Left cardiac atrium (tissue), 4 donors: ENCODE measurements at regions not wholly inside any gene's neighbourhood (a gene's known extent, or its start where the extent isn't known, plus 50 kb on each side); places are given as distances from the start of the nearest gene placed in this dataset.
A peak's percentile ranks its signal among the peaks of the same experiment; 100 is the strongest.

ENCODE experiments used
- ATAC-seq, 2 donors: fragments of 200-7000 bp; cut with Tn5 transposase; one replicate each; pipeline ENCODE4 v1.9.1; 2020; ENCODE audit warnings: mild to moderate bottlenecking in 2 of 2, moderate library complexity in 2 of 2
- DNase-seq: peaks from one replicate; pipeline ENCODE4 v3.0.0-alpha.2; 2020
- intact Hi-C, 2 donors: fragments of 100-400 bp; cut with DNase I; formaldehyde crosslinking; loops; one replicate each; pipeline versions ENCODE4 v1.14.1 to v1.15.1; 2022 to 2023
- donor health status: DM: no; HTN: yes; CAD: no.
- donor health status: DM: no; HTN: yes; CAD: no; lungs with severe emphysema.
- donor health status: DM: yes; HTN: yes; CAD: no.
- donor health status: Dilated cardiomyopathy.

- no peak for ATAC-seq
- DNase-seq, result no peak
- intact Hi-C loops, result no loop called here
Measured at GRCh38 chr1:198472997-198473396, 67.5 kb downstream of the ATP6V1G3 start.

- ATAC-seq, result no peak
- intact Hi-C loops, result no loop called here
- DNase-seq, result no peak
Measured at GRCh38 chr1:198472119-198472518, 68.4 kb downstream of the ATP6V1G3 start.

DNA sequence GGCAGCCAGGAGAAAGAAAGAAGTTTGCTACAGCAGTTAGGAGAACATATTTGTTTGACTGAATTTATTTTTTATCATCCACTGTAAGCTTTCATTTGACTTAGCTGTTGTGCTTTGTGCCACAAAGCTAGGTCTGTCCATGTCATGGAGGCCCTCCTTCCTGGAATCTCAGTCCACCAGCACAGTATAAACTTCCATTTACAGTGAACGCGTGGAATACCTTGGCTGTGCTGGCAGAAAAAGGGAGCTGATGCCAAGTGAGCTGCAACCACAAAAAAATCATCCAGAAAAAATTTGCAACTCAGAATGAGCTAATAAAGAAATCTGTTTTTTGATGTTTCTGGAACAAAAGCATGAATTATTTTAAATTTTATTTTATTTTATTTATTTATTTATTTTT lies 72.6 kb downstream of the ATP6V1G3 start:
- DNase-seq (no peak), ATAC-seq (no peak)
- intact Hi-C loops, result loop anchor here in 1 of 2 donors (5.0 kb wide), 2 partner anchors 261 to 381 kb away; no protein-coding TSS in a partner anchor

GRCh38 chr1:198467342-198467741 lies 73.1 kb downstream of the ATP6V1G3 start:
- intact Hi-C loops, result loop anchor here in 1 of 2 donors (5.0 kb wide), 2 partner anchors 260 to 380 kb away; no protein-coding TSS in a partner anchor
- ATAC-seq (no peak), DNase-seq (no peak)

GRCh38 chr1:198465201-198466144 lies 75.0 kb downstream of the ATP6V1G3 start:
- peak in 1 of 2 donors; percentile 73 for ATAC-seq

GRCh38 chr1:198463709-198464108 lies 76.8 kb downstream of the ATP6V1G3 start:
- no peak for ATAC-seq
- no peak for DNase-seq
- intact Hi-C loops, result no loop called here

More at GRCh38 chr1:198465201-198466144, 75.0 kb downstream of the ATP6V1G3 start:
- intact Hi-C loops, result loop anchor here in 1 of 2 donors (5.0 kb wide), 2 partner anchors 258 to 378 kb away; no protein-coding TSS in a partner anchor
- DNase-seq, result no peak

- intact Hi-C loops, result no loop called here
- no peak for DNase-seq
- ATAC-seq, result peak in 1 of 2 donors; percentile 35
Measured at GRCh38 chr1:198462365-198463019, 78.0 kb downstream of the ATP6V1G3 start.

GRCh38 chr1:198455966-198456365 lies 84.5 kb downstream of the ATP6V1G3 start:
- ATAC-seq (no peak), DNase-seq (no peak)
- intact Hi-C loops, result no loop called here

DNA sequence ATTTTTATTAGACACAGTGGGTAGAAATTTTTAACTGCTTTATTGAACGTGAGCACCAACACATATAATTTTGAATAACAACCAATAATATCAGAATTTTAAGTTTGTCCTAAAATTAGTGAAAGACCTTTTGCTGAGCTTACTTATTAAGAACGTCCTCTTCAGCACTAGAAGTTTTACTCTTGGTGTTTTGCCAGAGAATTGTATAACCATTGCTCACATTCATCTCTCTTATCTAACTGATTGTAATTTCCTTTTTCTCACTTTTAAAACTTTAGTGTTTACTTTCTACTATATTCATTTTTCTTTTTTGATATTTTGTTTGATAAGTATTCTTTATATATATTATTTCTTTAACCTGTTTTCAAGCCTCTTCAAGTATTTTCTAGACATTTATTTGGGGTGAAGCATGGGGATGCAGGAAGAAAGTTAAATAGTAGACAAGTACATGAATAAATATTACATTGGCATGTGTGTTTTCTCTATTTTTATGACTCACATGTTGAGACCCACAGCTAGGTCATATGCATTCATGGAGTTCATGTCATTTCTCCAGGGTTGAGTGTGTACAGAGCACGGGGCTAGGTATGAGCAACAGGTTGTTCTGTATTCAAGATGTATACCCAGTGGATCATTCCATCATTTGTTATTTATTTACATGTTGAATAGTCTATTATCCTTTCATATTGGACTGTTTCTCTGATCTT lies 90.6 kb downstream of the ATP6V1G3 start:
- intact Hi-C loops, result no loop called here
- ATAC-seq (no peak), DNase-seq (no peak)

GRCh38 chr1:198449261-198449660 lies 91.2 kb downstream of the ATP6V1G3 start:
- no peak for ATAC-seq
- intact Hi-C loops, result no loop called here

GRCh38 chr1:198447468-198447867 lies 93.0 kb downstream of the ATP6V1G3 start:
- DNase-seq, result no peak
- ATAC-seq, result no peak
- intact Hi-C loops, result no loop called here

More at GRCh38 chr1:198449261-198449660, 91.2 kb downstream of the ATP6V1G3 start:
- no peak for DNase-seq

DNA sequence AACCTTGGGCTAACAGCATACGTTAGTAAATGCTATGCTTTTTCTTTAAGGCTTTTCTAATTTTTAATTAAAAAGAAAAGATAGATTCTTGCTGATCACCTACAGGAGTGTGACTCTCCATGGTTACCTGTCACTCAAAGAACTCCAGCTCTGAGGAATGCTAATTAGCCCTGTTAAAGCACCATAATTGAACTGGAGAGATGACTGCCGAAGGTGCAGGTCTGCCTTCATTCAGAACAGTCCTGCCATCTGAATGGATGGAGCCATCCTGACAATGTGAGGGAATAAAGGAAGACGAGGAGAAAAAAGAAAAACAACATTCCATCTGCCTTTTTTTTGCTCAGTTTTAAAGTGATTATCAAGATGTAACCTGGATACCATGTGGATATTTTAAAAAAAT lies 94.6 kb downstream of the ATP6V1G3 start:
- intact Hi-C loops, result no loop called here
- DNase-seq (no peak), ATAC-seq (no peak)

- intact Hi-C loops, result no loop called here
- ATAC-seq (no peak), DNase-seq (no peak)
Measured at GRCh38 chr1:198444792-198445191, 95.7 kb downstream of the ATP6V1G3 start.

- ATAC-seq (no peak), DNase-seq (no peak)
- intact Hi-C loops, result no loop called here
Measured at GRCh38 chr1:198443365-198444233, 96.9 kb downstream of the ATP6V1G3 start.

GRCh38 chr1:198440842-198441241 lies 99.6 kb downstream of the ATP6V1G3 start:
- intact Hi-C loops, result no loop called here
- no peak for ATAC-seq
- no peak for DNase-seq

GRCh38 chr1:198437332-198437731 lies 103.1 kb downstream of the ATP6V1G3 start:
- DNase-seq (no peak), ATAC-seq (no peak)
- intact Hi-C loops, result no loop called here

- DNase-seq (no peak), ATAC-seq (no peak)
- intact Hi-C loops, result no loop called here
Measured at GRCh38 chr1:198436276-198436675, 104.2 kb downstream of the ATP6V1G3 start.

- no peak for DNase-seq
- intact Hi-C loops, result no loop called here
- ATAC-seq, result no peak
Measured at GRCh38 chr1:198435056-198435455, 105.4 kb downstream of the ATP6V1G3 start.

GRCh38 chr1:198424441-198424840 lies 116.0 kb downstream of the ATP6V1G3 start:
- ATAC-seq (no peak), DNase-seq (no peak)
- intact Hi-C loops, result no loop called here
